Coronary artery (tissue), 2 donors: ENCODE measurements at regions not wholly inside any gene's neighbourhood (a gene's known extent, or its start where the extent isn't known, plus 50 kb on each side); places are given as distances from the start of the nearest gene placed in this dataset.

Experiments used
- DNase-seq: peaks from one replicate; pipeline ENCODE4 v3.0.0-alpha.2; 2017; ENCODE audit warnings: low spot score
- H3K27ac ChIP-seq, 2 donors: fragments of 200-600 bp; sonication (generic); one replicate each; pipeline ENCODE4 v1.5.1; 2016 to 2019
- H3K4me3 ChIP-seq: fragments of 200-600 bp; sonication (generic); 2 replicates; pipeline ENCODE4 v1.5.1; 2016; ENCODE audit warnings: mild to moderate bottlenecking, moderate library complexity
- CTCF ChIP-seq: fragments of 200-600 bp; sonication (generic); IDR thresholded peaks from one replicate; pipeline ENCODE4 v1.5.1; 2019; ENCODE audit warnings: antibody characterized with exemption

GRCh38 chr4:74612837-74613236, 167.9 kb downstream of the AREG start:
- H3K27ac ChIP-seq: no peak overlapping the region
- no peak overlapping the region for H3K4me3 ChIP-seq
- no peak for DNase-seq
- no peak for TF ChIP-seq CTCF

- DNase-seq: no peak
- H3K27ac ChIP-seq: no peak overlapping the region
- no peak for TF ChIP-seq CTCF
- no peak overlapping the region for H3K4me3 ChIP-seq
These were observed 168.3 kb downstream of the AREG start for GRCh38 chr4:74613266-74613665.

GRCh38 chr4:74615411-74615810, 170.5 kb downstream of the AREG start:
- DNase-seq: no peak

GRCh38 chr4:74618166-74618565, 173.2 kb downstream of the AREG start:
- H3K4me3 ChIP-seq: no peak overlapping the region
- TF ChIP-seq CTCF: no peak
- DNase-seq: no peak
- H3K27ac ChIP-seq: no peak overlapping the region

More at GRCh38 chr4:74615411-74615810, 170.5 kb downstream of the AREG start:
- H3K4me3 ChIP-seq: no peak overlapping the region
- no peak for TF ChIP-seq CTCF
- H3K27ac ChIP-seq: no peak overlapping the region

GRCh38 chr4:74618659-74619058, 173.7 kb downstream of the AREG start:
- DNase-seq: no peak
- no peak overlapping the region for H3K4me3 ChIP-seq
- no peak for TF ChIP-seq CTCF
- H3K27ac ChIP-seq: no peak overlapping the region

- Histone ChIP-seq H3K4me3 (no peak overlapping the region), H3K27ac (no peak overlapping the region)
- no peak for DNase-seq
- no peak for TF ChIP-seq CTCF
These were observed 174.2 kb downstream of the BTC start for GRCh38 chr4:74619931-74620702.

GRCh38 chr4:74621616-74622015, 172.7 kb downstream of the BTC start:
- no peak overlapping the region for H3K4me3 ChIP-seq
- no peak overlapping the region for H3K27ac ChIP-seq
- no peak for DNase-seq
- no peak for TF ChIP-seq CTCF
